SK-N-SH (cell line): ENCODE measurements at regions not wholly inside any gene's neighbourhood (a gene's known extent, or its start where the extent isn't known, plus 50 kb on each side); places are given as distances from the start of the nearest gene placed in this dataset.

Experiments used
- CTCF ChIA-PET: fragments of 300-600, 350-600 bp; formaldehyde crosslinking; extraction: SDS; loops from one replicate; lab custom pipeline; 2021; lab: Yijun Ruan, JAX
- POLR2A ChIA-PET: fragments of 350-600 bp; sonication (Branson Sonifier 250); formaldehyde crosslinking; extraction: SDS; loops from one replicate; lab custom pipeline; 2020; ENCODE audit warnings: antibody characterized with exemption, inconsistent platforms; lab: Yijun Ruan, JAX
- DNase-seq: peaks from one replicate; pipeline ENCODE4 v3.0.0; 2012
- H2AFZ ChIP-seq: fragments of 200-600 bp; sonication (generic); 2 replicates; pipeline ENCODE4 v1.8.1; 2016; ENCODE audit warnings: antibody characterized with exemption, mild to moderate bottlenecking, low read depth
- H3F3A ChIP-seq: fragments of 200-600 bp; sonication (generic); replicated peaks from 2 replicates; pipeline ENCODE3; 2016; ENCODE audit warnings: antibody characterized with exemption, mild to moderate bottlenecking; ENCODE audit not compliant: insufficient read depth
- H3K27ac ChIP-seq, 2 experiments: fragments of 200-500 bp in 1 of 2; fragments of 200-600 bp in 1 of 2; sonication (Bioruptor generic) in 1 of 2; sonication (generic), shearing (Covaris generic) in 1 of 2; 2 replicates each; pipeline versions ENCODE4 v1.5.1 to v1.6.1; 2014 to 2016; ENCODE audit warnings: low read depth in 2 of 2, inconsistent platforms in 1 of 2, low read length in 1 of 2, mild to moderate bottlenecking in 1 of 2, mixed read lengths in 1 of 2
- H3K27me3 ChIP-seq: fragments of 200-600 bp; sonication (generic), shearing (Covaris generic); 2 replicates; pipeline ENCODE4 v1.6.1; 2016; ENCODE audit warnings: mixed run types; ENCODE audit not compliant: insufficient read depth
- H3K36me3 ChIP-seq, 2 experiments: fragments of 200-500 bp in 1 of 2; fragments of 200-600 bp in 1 of 2; sonication (Bioruptor generic) in 1 of 2; sonication (generic) in 1 of 2; replicated peaks in 1 of 2; 2 replicates each; pipeline versions ENCODE3 to v1.5.1; 2014 to 2016; ENCODE audit warnings: low read length in 1 of 2, mild to moderate bottlenecking in 1 of 2; ENCODE audit not compliant: insufficient read depth in 2 of 2, control insufficient read depth in 1 of 2
- H3K4me1 ChIP-seq, 2 experiments: fragments of 200-500 bp in 1 of 2; fragments of 200-600 bp in 1 of 2; sonication (Bioruptor generic) in 1 of 2; sonication (generic), shearing (Covaris generic) in 1 of 2; 2 replicates each; pipeline versions ENCODE4 v1.5.1 to v1.6.1; 2014 to 2016; ENCODE audit warnings: low read depth in 1 of 2, low read length in 1 of 2, mixed run types in 1 of 2; ENCODE audit not compliant: insufficient read depth in 2 of 2, control insufficient read depth in 1 of 2
- H3K4me2 ChIP-seq: fragments of 200-600 bp; sonication (generic), shearing (Covaris generic); 2 replicates; pipeline ENCODE4 v1.6.1; 2017; ENCODE audit warnings: mixed run types
- H3K4me3 ChIP-seq, 2 experiments: fragments of 200-500 bp in 1 of 2; fragments of 200-600 bp in 1 of 2; sonication (Bioruptor generic) in 1 of 2; sonication (generic), shearing (Covaris generic) in 1 of 2; 2 replicates each; pipeline versions ENCODE4 v1.5.1 to v1.8.1; 2014 to 2016; ENCODE audit warnings: low read depth in 2 of 2, inconsistent platforms in 1 of 2, low read length in 1 of 2, mild to moderate bottlenecking in 1 of 2, mixed read lengths in 1 of 2, moderate library complexity in 1 of 2
- H3K79me2 ChIP-seq: fragments of 200-600 bp; sonication (generic); 2 replicates; pipeline ENCODE4 v1.8.1; 2017; ENCODE audit warnings: mild to moderate bottlenecking; ENCODE audit not compliant: insufficient read depth
- H3K9ac ChIP-seq: fragments of 200-600 bp; sonication (generic); 2 replicates; pipeline ENCODE4 v1.6.1; 2017; ENCODE audit warnings: mixed run types
- H3K9me2 ChIP-seq: fragments of 200-600 bp; sonication (generic); 2 replicates; pipeline ENCODE4 v1.6.1; 2017; ENCODE audit warnings: mixed run types
- H3K9me3 ChIP-seq: fragments of 200-600 bp; sonication (generic); 2 replicates; pipeline ENCODE4 v1.6.1; 2017; ENCODE audit warnings: mixed run types, mild to moderate bottlenecking, moderate library complexity
- H4K20me1 ChIP-seq: fragments of 200-600 bp; sonication (generic); 2 replicates; pipeline ENCODE4 v1.6.1; 2017; ENCODE audit warnings: mild to moderate bottlenecking, mixed run types; ENCODE audit not compliant: insufficient read depth
- CHD2 ChIP-seq: fragments of 150-350 bp; IDR thresholded peaks from 2 replicates; pipeline ENCODE4 v1.6.1; 2018; ENCODE audit warnings: low read length; ENCODE audit not compliant: partially characterized antibody
- ELF1 ChIP-seq: IDR thresholded peaks from 2 replicates; pipeline ENCODE4 v1.4.0; 2012
- EP300 ChIP-seq, 2 experiments: IDR thresholded peaks; 2 replicates each; pipeline versions ENCODE4 v1.4.0 to v1.6.1; 2012; ENCODE audit warnings: borderline replicate concordance in 1 of 2, low read depth in 1 of 2, low read length in 1 of 2
- EZH2phosphoT487 ChIP-seq: fragments of 200-600 bp; sonication (generic); IDR thresholded peaks from 2 replicates; pipeline ENCODE4 v1.6.1; 2017; ENCODE audit warnings: low read depth, mixed run types, mild to moderate bottlenecking, antibody characterized with exemption, moderate library complexity, borderline replicate concordance
- FOSL2 ChIP-seq: IDR thresholded peaks from 2 replicates; pipeline ENCODE4 v1.4.0; 2012; ENCODE audit warnings: low read depth, mild to moderate bottlenecking, moderate library complexity, borderline replicate concordance
- FOXM1 ChIP-seq: IDR thresholded peaks from 2 replicates; pipeline ENCODE4 v1.4.0; 2012; ENCODE audit warnings: low read depth, mild to moderate bottlenecking
- GABPA ChIP-seq: IDR thresholded peaks from 2 replicates; pipeline ENCODE4 v1.4.0; 2012; ENCODE audit warnings: low read depth, mild to moderate bottlenecking
- JUND ChIP-seq: IDR thresholded peaks from 2 replicates; pipeline ENCODE4 v1.4.0; 2012
- MXI1 ChIP-seq: IDR thresholded peaks from 2 replicates; pipeline ENCODE4 v1.6.1; 2012; ENCODE audit warnings: mild to moderate bottlenecking, low read depth, low read length, improper control_type of control experiment
- NRF1 ChIP-seq: IDR thresholded peaks from 2 replicates; pipeline ENCODE4 v1.6.1; 2012; ENCODE audit warnings: low read depth, mild to moderate bottlenecking, low read length
- POLR2AphosphoS5 ChIP-seq: IDR thresholded peaks from 2 replicates; pipeline ENCODE4 v1.6.1; 2012; ENCODE audit warnings: low read depth, low read length
- RCOR1 ChIP-seq: fragments of 150-350 bp; IDR thresholded peaks from 2 replicates; pipeline ENCODE4 v1.6.1; 2017; ENCODE audit warnings: antibody characterized with exemption, low read length
- RXRA ChIP-seq: IDR thresholded peaks from 2 replicates; pipeline ENCODE4 v1.4.0; 2012; ENCODE audit warnings: low read depth, mild to moderate bottlenecking, borderline replicate concordance
- SIN3A ChIP-seq: IDR thresholded peaks from 2 replicates; pipeline ENCODE4 v1.6.1; 2012; ENCODE audit warnings: low read depth, mild to moderate bottlenecking, low read length, moderate library complexity, borderline replicate concordance
- SMC3 ChIP-seq: IDR thresholded peaks from 2 replicates; pipeline ENCODE4 v1.6.1; 2012; ENCODE audit warnings: low read depth, low read length, improper control_type of control experiment
- TAF1 ChIP-seq: IDR thresholded peaks from 2 replicates; pipeline ENCODE4 v1.6.1; 2012; ENCODE audit warnings: low read depth, mild to moderate bottlenecking, low read length, moderate library complexity, borderline replicate concordance
- TCF12 ChIP-seq: IDR thresholded peaks from 2 replicates; pipeline ENCODE4 v1.4.0; 2012
- WGBS: methylation state at CpG from one replicate; pipeline ENCODE4 v1.1.6; 2017; ENCODE audit warnings: low lambda C conversion rate; 5-methylcytosine and 5-hydroxymethylcytosine counted together
- TF ChIP-seq, protein P1 (sequence below): IDR thresholded peaks from 2 replicates; pipeline ENCODE4 v1.4.0; 2012; ENCODE audit warnings: low read depth, borderline replicate concordance
- TF ChIP-seq, protein P2 (sequence below): IDR thresholded peaks from 2 replicates; pipeline ENCODE4; 2012
- TF ChIP-seq, protein P3 (sequence below): fragments of 150-350 bp; IDR thresholded peaks from 2 replicates; pipeline ENCODE4 v1.6.1; 2016; ENCODE audit warnings: mild to moderate bottlenecking, low read depth, low read length
- TF ChIP-seq, protein P4 (sequence below): IDR thresholded peaks from 2 replicates; pipeline ENCODE4 v1.6.1; 2012; ENCODE audit warnings: mild to moderate bottlenecking, low read depth, low read length, moderate library complexity

DNA sequence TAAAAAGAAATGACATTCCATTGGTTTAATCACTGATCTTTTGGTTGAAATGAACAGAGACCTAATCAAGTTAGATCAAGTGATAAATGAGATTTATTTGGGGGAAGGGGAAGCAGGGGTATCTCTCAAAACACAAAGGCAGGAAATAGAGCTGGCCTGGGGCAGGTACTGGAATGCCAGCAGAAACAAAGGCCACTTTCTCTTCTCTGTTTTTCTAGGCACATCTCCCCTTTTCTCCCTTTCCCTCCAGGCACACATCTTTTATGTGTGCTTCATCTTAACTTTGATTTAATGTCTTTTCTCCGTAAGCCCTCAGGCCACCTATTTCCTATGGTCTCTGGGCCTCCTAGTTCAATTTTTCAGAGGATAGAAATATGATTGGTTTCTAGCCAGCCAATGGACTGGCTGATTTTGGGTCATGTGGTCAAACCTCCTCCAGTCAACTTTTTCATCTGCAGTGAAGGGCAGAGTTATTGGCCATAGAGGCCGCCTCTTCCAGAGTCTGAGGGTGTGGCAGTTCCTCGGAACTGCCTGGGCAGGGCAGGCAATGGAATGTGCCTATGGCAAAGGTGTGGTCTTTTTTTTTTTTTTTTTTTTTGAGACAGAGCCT, 58.9 kb upstream of the FAM136A start (continued):
- TF ChIP-seq, protein P1, sequence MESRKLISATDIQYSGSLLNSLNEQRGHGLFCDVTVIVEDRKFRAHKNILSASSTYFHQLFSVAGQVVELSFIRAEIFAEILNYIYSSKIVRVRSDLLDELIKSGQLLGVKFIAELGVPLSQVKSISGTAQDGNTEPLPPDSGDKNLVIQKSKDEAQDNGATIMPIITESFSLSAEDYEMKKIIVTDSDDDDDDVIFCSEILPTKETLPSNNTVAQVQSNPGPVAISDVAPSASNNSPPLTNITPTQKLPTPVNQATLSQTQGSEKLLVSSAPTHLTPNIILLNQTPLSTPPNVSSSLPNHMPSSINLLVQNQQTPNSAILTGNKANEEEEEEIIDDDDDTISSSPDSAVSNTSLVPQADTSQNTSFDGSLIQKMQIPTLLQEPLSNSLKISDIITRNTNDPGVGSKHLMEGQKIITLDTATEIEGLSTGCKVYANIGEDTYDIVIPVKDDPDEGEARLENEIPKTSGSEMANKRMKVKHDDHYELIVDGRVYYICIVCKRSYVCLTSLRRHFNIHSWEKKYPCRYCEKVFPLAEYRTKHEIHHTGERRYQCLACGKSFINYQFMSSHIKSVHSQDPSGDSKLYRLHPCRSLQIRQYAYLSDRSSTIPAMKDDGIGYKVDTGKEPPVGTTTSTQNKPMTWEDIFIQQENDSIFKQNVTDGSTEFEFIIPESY = no peak
- TF ChIP-seq, protein P2, sequence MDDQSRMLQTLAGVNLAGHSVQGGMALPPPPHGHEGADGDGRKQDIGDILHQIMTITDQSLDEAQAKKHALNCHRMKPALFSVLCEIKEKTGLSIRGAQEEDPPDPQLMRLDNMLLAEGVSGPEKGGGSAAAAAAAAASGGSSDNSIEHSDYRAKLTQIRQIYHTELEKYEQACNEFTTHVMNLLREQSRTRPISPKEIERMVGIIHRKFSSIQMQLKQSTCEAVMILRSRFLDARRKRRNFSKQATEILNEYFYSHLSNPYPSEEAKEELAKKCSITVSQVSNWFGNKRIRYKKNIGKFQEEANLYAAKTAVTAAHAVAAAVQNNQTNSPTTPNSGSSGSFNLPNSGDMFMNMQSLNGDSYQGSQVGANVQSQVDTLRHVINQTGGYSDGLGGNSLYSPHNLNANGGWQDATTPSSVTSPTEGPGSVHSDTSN = no peak
- no peak for TF ChIP-seq SMC3

DNA sequence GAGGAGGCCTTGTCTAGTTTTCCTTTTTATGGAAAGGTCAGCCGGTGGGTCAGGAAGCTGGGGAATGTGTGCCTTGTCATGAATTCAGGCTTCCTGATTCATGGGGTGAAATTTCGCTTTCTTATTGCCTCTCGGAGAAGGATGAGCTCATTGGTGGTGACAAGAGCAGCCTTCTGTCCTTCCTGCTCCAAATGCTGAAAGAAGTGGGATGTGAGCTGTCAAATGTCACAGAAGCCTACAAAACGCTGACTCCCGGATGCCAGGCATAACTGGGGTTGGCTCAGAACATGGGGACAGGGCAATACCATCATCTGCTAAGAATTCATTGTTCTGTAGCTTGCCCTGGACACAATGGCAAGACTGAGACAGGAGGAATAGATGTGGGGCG, 55.8 kb upstream of the FAM136A start:
- POLR2A ChIA-PET = no interaction called here
- no peaks in the 10 kb centered on the region for H3K27me3 ChIP-seq
- 0 out of 2 replicates have a peak overlapping the region, but pooled peaks have one; percentile 43 for H2AFZ ChIP-seq
- H3K36me3 ChIP-seq = no peaks in the 10 kb centered on the region
- no peaks in the 10 kb centered on the region for H3K79me2 ChIP-seq
- WGBS = 37% methylated on average over 6 of the region's 6 CpGs
- H3K4me1 ChIP-seq = no peaks in the 10 kb centered on the region
- 0 out of 2 replicates have a peak overlapping the region, but pooled peaks have one; percentile 13 for H3K4me2 ChIP-seq
- DNase-seq = no peak
- no peak overlapping the region for H3K27ac ChIP-seq
- H4K20me1 ChIP-seq = no peaks in the 10 kb centered on the region
- CTCF ChIA-PET = interaction anchor here (2.9 kb wide), 1 partner anchor 17 kb away, joined by 10 read pairs; no protein-coding TSS in a partner anchor
- no peaks in the 10 kb centered on the region for H3F3A ChIP-seq
- H3K9ac ChIP-seq = no peak overlapping the region
- no peaks in the 10 kb centered on the region for H3K9me3 ChIP-seq
- no peak overlapping the region for H3K4me3 ChIP-seq
- H3K9me2 ChIP-seq = no peaks in the 10 kb centered on the region
- TF ChIP-seq TCF12 (no peak), NRF1 (no peak), SMC3 (no peak), SIN3A (no peak), EZH2phosphoT487 (no peak), RCOR1 (no peak), FOXM1 (no peak), CHD2 (no peak), MXI1 (no peak), GABPA (no peak), EP300 (IDR thresholded peaks at IDR 0.05; ENCODE audit: borderline replicate concordance in 1 of 2, low read depth in 1 of 2, low read length in 1 of 2) (no peak), TAF1 (no peak), ELF1 (no peak), RXRA (no peak), POLR2AphosphoS5 (no peak), JUND (no peak), FOSL2 (no peak)
- TF ChIP-seq, protein P1 = no peak
- TF ChIP-seq, protein P3, sequence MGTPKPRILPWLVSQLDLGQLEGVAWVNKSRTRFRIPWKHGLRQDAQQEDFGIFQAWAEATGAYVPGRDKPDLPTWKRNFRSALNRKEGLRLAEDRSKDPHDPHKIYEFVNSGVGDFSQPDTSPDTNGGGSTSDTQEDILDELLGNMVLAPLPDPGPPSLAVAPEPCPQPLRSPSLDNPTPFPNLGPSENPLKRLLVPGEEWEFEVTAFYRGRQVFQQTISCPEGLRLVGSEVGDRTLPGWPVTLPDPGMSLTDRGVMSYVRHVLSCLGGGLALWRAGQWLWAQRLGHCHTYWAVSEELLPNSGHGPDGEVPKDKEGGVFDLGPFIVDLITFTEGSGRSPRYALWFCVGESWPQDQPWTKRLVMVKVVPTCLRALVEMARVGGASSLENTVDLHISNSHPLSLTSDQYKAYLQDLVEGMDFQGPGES = no peak
- TF ChIP-seq, protein P4, sequence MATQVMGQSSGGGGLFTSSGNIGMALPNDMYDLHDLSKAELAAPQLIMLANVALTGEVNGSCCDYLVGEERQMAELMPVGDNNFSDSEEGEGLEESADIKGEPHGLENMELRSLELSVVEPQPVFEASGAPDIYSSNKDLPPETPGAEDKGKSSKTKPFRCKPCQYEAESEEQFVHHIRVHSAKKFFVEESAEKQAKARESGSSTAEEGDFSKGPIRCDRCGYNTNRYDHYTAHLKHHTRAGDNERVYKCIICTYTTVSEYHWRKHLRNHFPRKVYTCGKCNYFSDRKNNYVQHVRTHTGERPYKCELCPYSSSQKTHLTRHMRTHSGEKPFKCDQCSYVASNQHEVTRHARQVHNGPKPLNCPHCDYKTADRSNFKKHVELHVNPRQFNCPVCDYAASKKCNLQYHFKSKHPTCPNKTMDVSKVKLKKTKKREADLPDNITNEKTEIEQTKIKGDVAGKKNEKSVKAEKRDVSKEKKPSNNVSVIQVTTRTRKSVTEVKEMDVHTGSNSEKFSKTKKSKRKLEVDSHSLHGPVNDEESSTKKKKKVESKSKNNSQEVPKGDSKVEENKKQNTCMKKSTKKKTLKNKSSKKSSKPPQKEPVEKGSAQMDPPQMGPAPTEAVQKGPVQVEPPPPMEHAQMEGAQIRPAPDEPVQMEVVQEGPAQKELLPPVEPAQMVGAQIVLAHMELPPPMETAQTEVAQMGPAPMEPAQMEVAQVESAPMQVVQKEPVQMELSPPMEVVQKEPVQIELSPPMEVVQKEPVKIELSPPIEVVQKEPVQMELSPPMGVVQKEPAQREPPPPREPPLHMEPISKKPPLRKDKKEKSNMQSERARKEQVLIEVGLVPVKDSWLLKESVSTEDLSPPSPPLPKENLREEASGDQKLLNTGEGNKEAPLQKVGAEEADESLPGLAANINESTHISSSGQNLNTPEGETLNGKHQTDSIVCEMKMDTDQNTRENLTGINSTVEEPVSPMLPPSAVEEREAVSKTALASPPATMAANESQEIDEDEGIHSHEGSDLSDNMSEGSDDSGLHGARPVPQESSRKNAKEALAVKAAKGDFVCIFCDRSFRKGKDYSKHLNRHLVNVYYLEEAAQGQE = no peak
- TF ChIP-seq, all 33 proteins: peak for 0
